Superior temporal gyrus (tissue), 1 donor: ENCODE measurements at regions not wholly inside any gene's neighbourhood (a gene's known extent, or its start where the extent isn't known, plus 50 kb on each side); places are given as distances from the start of the nearest gene placed in this dataset.
A peak's percentile ranks its signal among the peaks of the same experiment; 100 is the strongest.
"Not testable (repeated sequence)": the region's sequence is repeated elsewhere in the genome, so short reads cannot be mapped to it uniquely, and the experiment has no call there.

Source experiments
- DNase-seq: peaks from one replicate; pipeline ENCODE4 v3.0.0-alpha.2; 2016; ENCODE audit errors: extremely low spot score

DNA sequence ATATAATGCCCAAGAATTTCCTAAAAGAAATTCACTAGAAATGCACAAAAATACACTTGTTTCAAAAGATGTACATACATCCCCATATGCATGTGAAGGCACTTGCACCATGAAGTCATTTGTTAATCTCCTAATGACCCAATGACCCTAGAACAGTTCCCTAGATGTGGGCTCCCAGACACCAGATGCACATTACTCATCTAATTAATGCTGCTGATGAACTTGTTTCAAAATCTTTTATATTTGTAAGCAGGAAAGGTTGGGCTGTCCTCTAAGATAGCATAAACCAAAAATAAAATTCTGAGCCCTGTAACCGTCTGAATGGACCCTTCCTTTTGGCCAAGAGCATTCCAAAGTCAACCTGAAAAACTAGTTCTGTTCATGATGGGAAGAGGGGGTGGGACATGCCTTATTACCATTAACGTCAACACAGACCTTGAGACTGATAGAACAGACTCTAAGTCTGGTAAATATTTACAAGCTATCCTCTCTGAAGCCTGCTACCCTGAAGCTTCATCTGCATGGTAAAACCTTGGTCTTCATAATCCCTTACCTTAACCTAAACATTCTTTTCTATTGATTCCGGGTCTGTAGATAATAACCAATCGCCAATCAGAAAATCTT, 91.0 kb upstream of the DAPK1 start:
- no peak for DNase-seq

GRCh38 chr9:87410047-87411005, 87.3 kb upstream of the DAPK1 start:
- DNase-seq: not testable (repeated sequence)

DNA sequence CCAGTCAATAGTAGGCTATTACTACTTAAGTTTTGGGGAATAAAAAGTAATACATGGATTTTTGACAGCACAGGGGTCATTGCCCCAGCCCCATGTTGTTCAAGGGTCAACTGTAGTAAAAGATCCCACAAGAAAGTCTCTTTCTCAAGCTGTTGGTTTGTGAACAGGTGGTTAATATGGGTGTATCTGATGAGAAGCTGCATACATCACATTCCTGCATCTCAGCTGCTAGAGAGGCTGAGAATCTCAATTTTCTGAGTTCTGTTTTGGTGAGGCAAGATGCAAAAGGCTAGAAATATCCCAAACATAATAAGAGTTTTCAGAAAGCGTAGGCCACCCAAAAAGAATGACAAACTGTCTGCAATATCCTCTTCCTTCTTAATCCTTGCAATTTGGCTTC, 76.8 kb upstream of the DAPK1 start:
- no peak for DNase-seq

DNA sequence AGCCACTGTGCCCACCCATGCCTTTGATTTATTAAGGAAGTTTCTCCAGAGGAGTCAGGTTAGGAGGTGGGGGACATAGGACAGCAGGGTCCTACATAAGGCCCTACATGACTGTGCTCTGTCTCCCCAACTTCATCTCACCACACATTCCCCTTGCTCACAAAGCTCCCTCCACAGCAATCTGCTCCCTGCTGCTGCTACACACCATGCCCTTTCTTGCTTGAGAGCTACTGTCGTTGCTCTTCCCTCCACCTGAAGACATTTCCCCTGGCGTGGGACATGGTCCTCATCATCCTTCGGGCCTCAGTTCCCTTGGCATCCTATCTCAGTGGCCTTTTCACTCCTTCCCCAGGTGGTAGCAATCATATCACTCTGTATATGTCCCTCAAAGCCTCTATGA, 75.9 kb upstream of the DAPK1 start:
- DNase-seq: no peak

GRCh38 chr9:87422999-87423398, 74.7 kb upstream of the DAPK1 start:
- no peak for DNase-seq

- DNase-seq: not testable (repeated sequence)
These were observed 73.8 kb upstream of the DAPK1 start for GRCh38 chr9:87423885-87424284.

DNA sequence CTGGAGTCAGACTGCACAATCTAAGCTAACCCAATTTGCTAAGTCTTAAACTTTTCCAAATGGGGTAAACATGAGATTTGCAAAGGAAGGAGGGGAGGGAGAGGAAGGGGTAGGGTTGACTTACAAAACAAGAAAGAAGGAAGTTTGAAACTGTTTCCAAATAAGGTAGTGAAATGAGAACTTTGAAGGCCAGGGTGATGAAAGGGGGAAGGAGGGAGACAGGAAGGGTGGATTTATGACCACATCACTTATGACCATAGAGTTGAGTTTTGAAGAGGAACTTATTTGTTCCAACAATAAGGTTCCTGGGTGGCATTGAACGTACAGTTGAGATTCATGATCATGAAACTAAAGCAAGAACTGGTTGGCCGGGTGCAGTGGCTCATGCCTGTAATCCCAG, 72.5 kb upstream of the DAPK1 start:
- no peak for DNase-seq

DNA sequence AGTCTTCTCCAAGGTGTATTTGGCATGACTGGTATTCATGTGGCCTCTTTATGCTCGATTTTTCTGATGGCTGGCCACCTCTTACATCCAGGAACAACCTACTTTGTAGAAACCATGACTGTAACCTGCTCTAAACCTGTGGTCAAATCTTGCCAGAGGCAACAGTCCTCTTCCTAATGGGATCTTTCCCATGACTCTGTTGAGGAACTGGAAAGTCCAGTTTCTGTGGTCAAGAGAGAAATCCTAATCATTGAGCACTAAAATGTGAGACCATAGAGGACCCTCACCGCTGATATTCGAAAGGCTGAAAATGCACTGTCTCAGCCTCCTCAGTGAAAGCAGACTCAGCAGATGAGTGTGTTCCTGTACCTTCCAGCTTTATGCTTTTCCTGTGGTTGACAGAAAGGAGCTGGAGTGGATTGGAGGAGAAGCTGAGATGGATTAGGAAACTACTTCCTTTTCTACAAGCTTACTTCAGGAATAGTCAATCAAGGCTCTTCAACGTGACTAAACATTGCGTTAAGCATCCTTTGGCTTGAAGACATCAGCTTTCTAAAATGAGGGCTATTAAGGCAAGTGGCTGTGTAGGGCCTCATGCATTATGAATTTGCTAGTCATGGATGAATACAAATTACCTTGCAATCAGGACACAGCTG, 69.7 kb upstream of the DAPK1 start:
- no peak for DNase-seq

DNA sequence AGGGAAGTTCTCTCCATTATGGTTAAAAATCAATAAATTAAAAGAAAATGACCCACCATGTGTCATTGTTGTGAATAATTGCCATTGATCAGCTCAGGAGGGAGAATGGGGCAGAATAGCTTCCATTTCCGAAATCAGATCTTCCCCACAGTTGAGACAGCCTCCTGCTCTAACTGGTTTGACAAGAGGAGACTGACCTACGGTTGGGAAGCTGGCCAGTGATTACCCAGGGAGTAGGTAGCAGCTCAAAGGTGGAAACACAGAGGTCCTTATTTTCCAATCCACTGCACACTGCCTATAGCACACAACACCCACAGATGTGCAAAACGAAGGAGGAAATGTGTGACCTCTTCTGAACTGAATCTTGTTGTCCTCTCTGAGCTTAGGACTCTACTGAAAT, 69.0 kb upstream of the DAPK1 start:
- DNase-seq: no peak

GRCh38 chr9:87431837-87432236, 65.8 kb upstream of the DAPK1 start:
- no peak for DNase-seq

DNA sequence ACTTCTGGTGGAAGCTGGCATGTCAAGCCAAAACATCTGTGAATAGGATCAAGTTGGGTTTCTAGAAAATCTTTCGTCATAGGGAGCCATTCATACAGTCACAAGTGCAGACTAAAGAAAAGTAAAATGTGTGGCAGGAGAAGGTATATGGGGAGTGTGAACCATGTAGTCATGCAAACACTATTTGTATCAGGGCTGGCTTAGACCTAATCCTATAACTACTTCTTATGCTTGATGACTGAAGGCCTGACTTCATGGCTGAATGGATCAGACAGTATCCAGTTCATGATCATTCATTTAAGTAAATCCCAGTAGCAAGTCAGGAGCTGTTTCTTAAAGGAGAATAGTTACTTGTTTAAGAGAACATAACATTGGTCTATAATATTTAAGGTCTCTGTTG, 63.8 kb upstream of the DAPK1 start:
- no peak for DNase-seq

GRCh38 chr9:87434366-87434765, 63.3 kb upstream of the DAPK1 start:
- no peak for DNase-seq

GRCh38 chr9:87435189-87435880, 62.3 kb upstream of the DAPK1 start:
- DNase-seq: no peak

- no peak for DNase-seq
These were observed 61.0 kb upstream of the DAPK1 start for GRCh38 chr9:87436716-87437115.

DNA sequence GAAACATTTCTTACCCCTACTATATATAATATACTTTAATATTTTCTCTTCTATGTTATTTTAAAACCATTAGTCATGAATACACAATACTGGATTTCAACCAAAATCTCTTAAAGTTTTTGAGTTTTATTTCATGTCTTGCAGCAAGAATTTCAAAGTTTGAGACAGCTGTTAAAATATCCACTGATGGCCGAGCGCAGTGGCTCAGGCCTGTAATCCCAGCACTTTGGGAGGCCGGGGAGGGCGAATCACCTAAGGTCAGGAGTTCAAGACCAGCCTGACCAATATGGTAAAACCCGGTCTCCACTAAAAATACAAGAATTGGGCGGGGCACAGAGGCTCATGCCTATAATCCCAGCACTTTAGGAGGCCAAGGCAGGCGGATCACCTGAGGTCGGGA, 59.7 kb upstream of the DAPK1 start:
- no peak for DNase-seq

GRCh38 chr9:87441251-87441650, 56.4 kb upstream of the DAPK1 start:
- DNase-seq: no peak

GRCh38 chr9:87442451-87442850, 55.2 kb upstream of the DAPK1 start:
- no peak for DNase-seq

DNA sequence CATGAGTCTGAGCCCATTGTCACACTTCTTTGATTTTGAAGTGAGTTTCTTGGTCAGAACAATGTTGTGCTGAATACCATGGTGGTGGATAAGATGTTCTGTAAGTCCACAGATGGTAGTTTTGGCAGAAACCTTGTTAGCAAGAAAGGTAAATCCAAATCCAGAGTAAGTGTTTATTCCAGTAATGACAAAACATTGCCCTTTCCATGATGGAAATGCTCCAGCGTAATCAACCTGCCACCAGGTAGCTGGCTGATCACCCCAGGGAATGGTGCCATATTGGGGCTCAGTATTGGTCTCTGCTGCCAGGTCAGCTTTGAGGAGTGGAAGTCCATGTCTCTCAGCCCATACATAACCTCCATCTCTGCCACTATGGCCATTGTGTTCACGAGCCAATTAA, 54.7 kb upstream of the DAPK1 start:
- DNase-seq: no peak

GRCh38 chr9:87443461-87443860, 54.2 kb upstream of the DAPK1 start:
- no peak for DNase-seq

- peak; percentile 79 for DNase-seq
These were observed 52.0 kb upstream of the DAPK1 start for GRCh38 chr9:87445646-87446045.

DNA sequence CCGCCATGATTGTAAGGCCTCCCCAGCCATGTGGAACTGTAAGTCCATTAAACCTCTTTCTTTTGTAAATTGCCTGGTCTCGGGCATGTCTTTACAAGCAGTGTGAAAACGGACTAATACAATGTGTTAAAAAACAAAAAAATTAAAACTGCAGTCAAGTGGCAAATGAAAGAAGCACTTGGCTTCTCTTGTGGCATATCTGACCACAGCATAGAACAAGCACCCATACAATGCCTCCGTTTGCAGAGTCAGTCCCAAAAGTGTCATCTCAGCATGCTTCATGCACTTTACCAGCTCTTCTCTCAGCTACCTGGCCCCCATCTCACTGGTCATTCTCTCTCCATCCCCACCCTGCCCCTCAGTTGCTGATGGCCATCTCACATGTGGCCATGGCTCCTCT, 51.1 kb upstream of the DAPK1 start:
- no peak for DNase-seq
